Progenitor cell of endocrine pancreas (in vitro differentiated cells): ENCODE measurements at regions not wholly inside any gene's neighbourhood (a gene's known extent, or its start where the extent isn't known, plus 50 kb on each side); places are given as distances from the start of the nearest gene placed in this dataset.
"Not testable (repeated sequence)": the region's sequence is repeated elsewhere in the genome, so short reads cannot be mapped to it uniquely, and the experiment has no call there.

ENCODE experiments used
- DNase-seq: peaks from one replicate; pipeline ENCODE4 v3.0.0; 2021; ENCODE audit warnings: low spot score; ENCODE audit not compliant: unreplicated experiment
- H3K27ac Mint-ChIP-seq: 2 replicates; pipeline ENCODE4 v1.8.0; 2021; ENCODE audit warnings: mild to moderate bottlenecking, moderate library complexity, mixed read lengths
- H3K27me3 Mint-ChIP-seq: 2 replicates; pipeline ENCODE4 v1.8.0; 2021; ENCODE audit warnings: mixed read lengths
- H3K36me3 Mint-ChIP-seq: 2 replicates; pipeline ENCODE4 v1.8.0; 2022; ENCODE audit warnings: mixed read lengths; ENCODE audit not compliant: insufficient read depth
- H3K4me1 Mint-ChIP-seq: 2 replicates; pipeline ENCODE4 v1.8.0; 2021; ENCODE audit warnings: low read depth, mixed read lengths
- H3K4me3 Mint-ChIP-seq: 2 replicates; pipeline ENCODE4 v1.8.0; 2021; ENCODE audit warnings: low read depth, mild to moderate bottlenecking, moderate library complexity, mixed read lengths
- H3K9me3 Mint-ChIP-seq: 2 replicates; pipeline ENCODE4 v1.8.0; 2021; ENCODE audit warnings: low read depth, mixed read lengths
- TF ChIP-seq, protein P1 (sequence below): fragments of 200-600 bp; sonication (generic); IDR thresholded peaks from one replicate; pipeline ENCODE4 v1.5.0; 2021; ENCODE audit warnings: antibody characterized with exemption, mild to moderate bottlenecking; ENCODE audit not compliant: unreplicated experiment

GRCh38 chr9:84517026-84517425, 152.5 kb upstream of the NTRK2 start:
- H3K36me3 Mint-ChIP-seq: peaks cover 2% of the 10 kb centered on the region
- TF ChIP-seq, protein P1, sequence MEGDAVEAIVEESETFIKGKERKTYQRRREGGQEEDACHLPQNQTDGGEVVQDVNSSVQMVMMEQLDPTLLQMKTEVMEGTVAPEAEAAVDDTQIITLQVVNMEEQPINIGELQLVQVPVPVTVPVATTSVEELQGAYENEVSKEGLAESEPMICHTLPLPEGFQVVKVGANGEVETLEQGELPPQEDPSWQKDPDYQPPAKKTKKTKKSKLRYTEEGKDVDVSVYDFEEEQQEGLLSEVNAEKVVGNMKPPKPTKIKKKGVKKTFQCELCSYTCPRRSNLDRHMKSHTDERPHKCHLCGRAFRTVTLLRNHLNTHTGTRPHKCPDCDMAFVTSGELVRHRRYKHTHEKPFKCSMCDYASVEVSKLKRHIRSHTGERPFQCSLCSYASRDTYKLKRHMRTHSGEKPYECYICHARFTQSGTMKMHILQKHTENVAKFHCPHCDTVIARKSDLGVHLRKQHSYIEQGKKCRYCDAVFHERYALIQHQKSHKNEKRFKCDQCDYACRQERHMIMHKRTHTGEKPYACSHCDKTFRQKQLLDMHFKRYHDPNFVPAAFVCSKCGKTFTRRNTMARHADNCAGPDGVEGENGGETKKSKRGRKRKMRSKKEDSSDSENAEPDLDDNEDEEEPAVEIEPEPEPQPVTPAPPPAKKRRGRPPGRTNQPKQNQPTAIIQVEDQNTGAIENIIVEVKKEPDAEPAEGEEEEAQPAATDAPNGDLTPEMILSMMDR: no peak
- H3K27me3 Mint-ChIP-seq: no peaks in the 10 kb centered on the region
- no peak overlapping the region for H3K27ac Mint-ChIP-seq
- peaks cover 15% of the 10 kb centered on the region for H3K4me1 Mint-ChIP-seq
- H3K9me3 Mint-ChIP-seq: peaks cover 6% of the 10 kb centered on the region
- DNase-seq: no peak
- H3K4me3 Mint-ChIP-seq: no peak overlapping the region

DNA sequence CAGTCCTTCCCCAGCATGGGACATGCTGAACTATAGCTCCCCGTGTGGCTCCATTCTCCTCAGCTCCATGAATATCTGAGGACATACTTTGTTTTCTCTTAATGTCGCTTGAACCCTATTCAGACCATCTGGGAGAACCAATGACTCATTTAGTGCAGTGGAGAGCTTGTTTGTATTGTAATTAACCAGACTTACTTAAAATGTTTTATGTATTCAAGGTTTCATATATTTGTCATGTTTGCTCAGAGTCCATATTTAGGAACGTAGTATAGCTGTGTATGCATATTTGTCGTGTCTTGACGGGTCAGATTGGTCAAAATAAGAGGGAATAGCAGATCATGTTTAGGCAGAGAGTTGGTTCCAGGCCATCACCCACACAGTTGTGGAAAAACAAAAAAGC, 150.1 kb upstream of the NTRK2 start:
- peaks cover 12% of the 10 kb centered on the region for H3K9me3 Mint-ChIP-seq
- H3K27ac Mint-ChIP-seq: no peak overlapping the region
- no peak overlapping the region for H3K4me3 Mint-ChIP-seq
- H3K27me3 Mint-ChIP-seq: no peaks in the 10 kb centered on the region
- DNase-seq: no peak
- peaks cover 2% of the 10 kb centered on the region for H3K36me3 Mint-ChIP-seq
- TF ChIP-seq, protein P1: no peak
- peaks cover 3% of the 10 kb centered on the region for H3K4me1 Mint-ChIP-seq

DNA sequence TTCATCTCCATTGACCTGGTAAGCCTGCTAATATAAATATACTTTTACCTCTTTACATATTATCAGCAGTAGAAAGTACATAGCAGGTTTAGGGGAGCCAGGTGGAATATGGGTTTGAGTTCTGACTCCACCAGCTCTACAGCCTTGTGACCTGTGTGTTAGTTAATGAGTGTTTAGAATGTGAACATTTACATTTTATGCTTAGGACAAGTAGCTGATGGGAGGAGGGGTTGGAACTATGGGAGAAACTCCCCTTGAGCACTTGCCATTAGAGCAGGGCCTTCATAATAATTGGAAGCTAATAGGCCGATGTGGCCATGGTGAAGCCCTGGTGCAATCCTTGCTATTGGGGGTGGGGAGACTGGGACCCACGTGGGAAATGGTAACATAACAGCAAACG, 148.3 kb upstream of the NTRK2 start:
- H3K4me3 Mint-ChIP-seq: no peak overlapping the region
- TF ChIP-seq, protein P1: no peak
- peaks cover 2% of the 10 kb centered on the region for H3K4me1 Mint-ChIP-seq
- H3K27ac Mint-ChIP-seq: no peak overlapping the region
- H3K9me3 Mint-ChIP-seq: peaks cover 26% of the 10 kb centered on the region
- DNase-seq: no peak
- peaks cover 2% of the 10 kb centered on the region for H3K36me3 Mint-ChIP-seq
- H3K27me3 Mint-ChIP-seq: no peaks in the 10 kb centered on the region

DNA sequence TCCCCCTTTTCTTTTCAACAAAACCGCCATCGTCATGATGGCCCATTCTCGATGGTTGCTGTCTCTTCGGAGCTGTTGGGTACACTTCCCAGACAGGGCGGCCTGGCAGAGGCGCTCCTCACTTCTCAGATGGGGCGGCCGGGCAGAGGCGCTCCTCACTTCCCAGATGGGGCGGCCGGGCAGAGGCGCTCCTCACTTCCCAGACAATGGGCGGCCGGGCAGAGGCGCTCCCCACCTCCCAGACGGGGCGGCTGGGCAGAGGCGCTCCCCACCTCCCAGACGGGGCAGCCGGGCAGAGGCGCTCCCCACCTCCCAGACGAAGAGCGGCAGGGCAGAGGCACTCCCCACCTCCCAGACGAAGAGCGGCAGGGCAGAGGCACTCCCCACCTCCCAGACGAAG, 143.3 kb upstream of the NTRK2 start:
- H3K4me1 Mint-ChIP-seq, DNase-seq, H3K4me3 Mint-ChIP-seq, H3K27ac Mint-ChIP-seq, H3K36me3 Mint-ChIP-seq, H3K27me3 Mint-ChIP-seq: not testable (repeated sequence)
- H3K9me3 Mint-ChIP-seq: peaks cover 44% of the 10 kb centered on the region

DNA sequence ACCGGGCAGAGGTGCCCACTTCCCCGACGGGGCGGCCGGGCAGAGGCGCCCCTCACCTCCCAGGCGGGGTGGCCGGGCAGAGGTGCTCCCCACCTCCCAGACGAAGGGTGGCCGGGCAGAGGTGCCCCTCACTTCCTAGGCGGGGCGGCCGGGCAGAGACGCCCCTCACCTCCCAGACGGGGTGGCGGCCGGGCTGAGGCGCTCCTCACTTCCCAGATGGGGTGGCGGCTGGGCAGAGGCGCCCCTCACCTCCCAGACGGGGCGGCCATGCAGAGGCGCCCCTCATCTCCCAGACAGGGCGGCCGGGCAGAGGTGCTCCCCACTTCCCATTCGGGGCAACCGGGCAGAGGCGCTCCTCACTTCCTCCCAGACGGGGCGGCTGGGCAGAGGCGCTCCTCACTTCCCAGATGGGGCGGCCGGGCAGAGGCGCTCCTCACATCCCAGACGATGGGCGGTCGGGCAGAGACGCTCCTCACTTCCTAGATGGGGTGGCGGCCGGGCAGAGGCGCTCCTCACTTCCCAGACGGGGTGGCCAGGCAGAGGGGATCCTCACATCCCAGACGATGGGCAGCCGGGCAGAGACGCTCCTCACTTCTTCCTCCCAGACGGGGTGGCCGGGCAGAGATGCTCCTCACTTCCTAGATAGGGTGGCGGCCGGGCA, 142.3 kb upstream of the NTRK2 start:
- not testable (repeated sequence) for H3K4me1 Mint-ChIP-seq, H3K27ac Mint-ChIP-seq, DNase-seq, H3K4me3 Mint-ChIP-seq, H3K36me3 Mint-ChIP-seq, H3K27me3 Mint-ChIP-seq
- H3K9me3 Mint-ChIP-seq: peaks cover 46% of the 10 kb centered on the region

DNA sequence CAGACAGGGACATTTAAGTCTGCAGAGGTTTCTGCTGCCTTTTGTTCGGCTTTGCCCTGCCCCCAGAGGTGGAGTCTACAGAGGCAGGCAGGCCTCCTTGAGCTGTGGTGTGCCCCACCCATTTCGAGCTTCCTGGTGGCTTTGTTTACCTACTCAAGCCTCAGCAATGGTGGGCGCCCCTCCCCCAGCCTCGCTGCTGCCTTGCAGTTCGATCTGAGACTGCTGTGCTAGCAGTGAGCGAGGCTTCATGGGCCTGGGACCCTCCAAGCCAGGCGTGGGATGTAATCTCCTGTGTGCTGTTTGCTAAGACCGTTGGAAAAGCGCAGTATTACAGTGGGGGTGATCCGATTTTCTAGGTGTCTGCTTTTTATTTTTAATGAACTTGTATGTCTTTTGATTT, 133.6 kb upstream of the NTRK2 start:
- Mint-ChIP-seq H3K27ac (peak overlapping the region; percentile 41), H3K9me3 (peaks cover 45% of the 10 kb centered on the region)
- H3K4me3 Mint-ChIP-seq, H3K27me3 Mint-ChIP-seq, H3K36me3 Mint-ChIP-seq, DNase-seq, H3K4me1 Mint-ChIP-seq: not testable (repeated sequence)

DNA sequence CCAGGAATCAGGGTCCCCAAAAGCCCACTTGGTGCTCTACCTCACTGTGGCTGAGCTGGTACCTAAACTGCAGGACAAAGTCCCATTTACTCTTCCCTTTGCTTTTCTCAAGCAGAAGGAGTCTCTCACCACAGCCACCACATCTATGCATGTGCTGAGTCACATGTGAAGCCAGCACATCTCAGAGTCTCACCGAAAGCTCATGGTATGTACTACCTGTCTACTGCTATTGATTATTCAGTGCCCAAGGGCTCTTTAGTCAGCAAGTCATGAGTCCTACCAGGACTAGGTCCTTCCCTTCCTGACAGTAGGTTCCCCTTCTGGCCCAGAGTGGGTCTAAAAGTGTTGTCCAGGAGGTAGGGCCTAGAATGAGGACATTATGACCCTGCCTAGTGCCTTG, 130.7 kb upstream of the NTRK2 start:
- Mint-ChIP-seq H3K27ac (no peak overlapping the region), H3K9me3 (peaks cover 32% of the 10 kb centered on the region), H3K4me1 (peaks cover 3% of the 10 kb centered on the region), H3K27me3 (no peaks in the 10 kb centered on the region), H3K4me3 (no peak overlapping the region), H3K36me3 (peaks cover 6% of the 10 kb centered on the region)
- TF ChIP-seq, protein P1: no peak
- no peak for DNase-seq
